HG02943 (cell line): ENCODE measurements at regions not wholly inside any gene's neighbourhood (a gene's known extent, or its start where the extent isn't known, plus 50 kb on each side); places are given as distances from the start of the nearest gene placed in this dataset.

ENCODE experiments used
- ATAC-seq: cut with Tn5 transposase; IDR thresholded peaks from one replicate; pipeline ENCODE4 v1.9.1; 2021; ENCODE audit warnings: mild to moderate bottlenecking, low read depth, moderate library complexity; ENCODE audit not compliant: unreplicated experiment

GRCh38 chr15:96097661-96098060, 232.8 kb upstream of the NR2F2 start:
- no peak for ATAC-seq

DNA sequence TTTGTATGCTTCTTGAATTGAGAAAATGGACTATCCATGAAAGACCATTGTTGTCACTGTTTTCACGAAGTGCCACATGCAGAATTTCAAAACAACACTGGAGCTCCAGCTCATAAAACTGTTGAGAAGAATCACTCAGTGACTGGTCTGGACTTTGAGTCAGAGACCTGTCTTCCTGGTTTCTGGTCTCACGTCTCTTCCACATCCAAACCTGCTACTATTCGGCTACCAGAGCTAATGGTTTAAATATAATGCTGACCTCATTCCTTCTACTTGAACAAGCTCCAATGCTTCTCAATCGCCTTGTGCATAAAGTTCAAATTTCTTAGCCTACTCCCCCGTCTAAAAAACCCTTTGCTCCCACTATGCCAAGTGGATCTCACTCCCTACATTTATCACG, 227.9 kb upstream of the NR2F2 start:
- ATAC-seq: no peak

- ATAC-seq: no peak
Measured at GRCh38 chr15:96106181-96106580, 224.3 kb upstream of the NR2F2 start.

DNA sequence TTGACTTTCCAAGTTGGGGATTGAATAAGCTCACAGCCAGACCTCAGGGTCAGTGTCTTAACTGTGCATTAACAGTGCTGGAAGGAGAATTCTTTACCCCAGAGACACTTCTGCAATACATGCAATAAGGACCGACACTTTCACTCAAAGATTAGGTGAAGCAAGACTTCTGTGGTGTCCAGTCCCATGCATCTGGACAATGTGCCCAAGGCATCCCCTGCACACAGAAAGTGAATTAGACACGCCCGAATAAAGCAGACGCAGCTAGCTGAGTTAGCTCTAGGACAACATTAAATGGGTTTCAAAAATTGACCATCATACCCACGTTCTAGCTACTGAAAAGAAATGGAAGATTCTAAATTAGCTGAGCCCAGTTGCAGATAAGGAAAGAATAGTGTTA, 223.9 kb upstream of the NR2F2 start:
- no peak for ATAC-seq

DNA sequence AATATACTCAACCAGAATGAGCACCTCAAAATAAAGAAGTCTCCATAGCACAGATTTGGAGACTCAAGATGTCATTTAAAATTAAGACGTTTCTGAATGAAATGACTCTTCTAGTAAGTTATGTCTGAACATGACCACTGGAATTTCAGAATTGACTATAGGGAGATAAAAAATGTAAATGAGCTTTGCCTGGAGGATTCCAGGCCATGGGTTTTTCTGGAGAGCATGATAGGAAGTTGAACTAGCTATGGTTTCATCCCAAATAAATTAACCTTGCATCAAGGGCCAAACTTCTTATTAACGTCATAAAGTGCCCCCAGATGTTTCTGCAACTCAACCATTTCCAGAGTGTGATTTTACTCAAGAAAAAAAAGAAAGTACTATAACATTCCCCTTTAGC, 222.6 kb upstream of the NR2F2 start:
- no peak for ATAC-seq

GRCh38 chr15:96108405-96108804, 222.1 kb upstream of the NR2F2 start:
- no peak for ATAC-seq

DNA sequence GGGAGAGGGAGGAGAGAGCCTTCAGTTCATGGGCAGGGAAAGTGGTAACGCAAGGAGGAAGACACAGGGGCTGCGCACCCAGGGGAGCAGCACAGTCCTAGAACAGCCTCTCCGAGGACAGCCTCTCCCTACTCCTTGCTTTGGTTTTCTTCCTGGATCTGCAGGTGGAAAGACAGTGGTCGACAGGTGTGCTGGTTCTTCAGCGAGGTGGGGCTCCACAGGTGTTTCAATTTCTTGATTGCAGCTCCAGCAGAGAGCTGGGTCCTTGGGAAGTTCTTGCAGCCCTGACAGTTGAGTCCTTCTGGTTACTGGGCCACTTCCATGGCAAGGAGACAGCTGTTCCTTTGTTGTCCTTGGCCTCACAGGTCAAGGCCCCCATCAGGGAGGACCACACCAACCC, 220.7 kb upstream of the NR2F2 start:
- no peak for ATAC-seq

- no peak for ATAC-seq
Measured at GRCh38 chr15:96112018-96112417, 218.5 kb upstream of the NR2F2 start.

- no peak for ATAC-seq
Measured at GRCh38 chr15:96115642-96116041, 214.9 kb upstream of the NR2F2 start.

DNA sequence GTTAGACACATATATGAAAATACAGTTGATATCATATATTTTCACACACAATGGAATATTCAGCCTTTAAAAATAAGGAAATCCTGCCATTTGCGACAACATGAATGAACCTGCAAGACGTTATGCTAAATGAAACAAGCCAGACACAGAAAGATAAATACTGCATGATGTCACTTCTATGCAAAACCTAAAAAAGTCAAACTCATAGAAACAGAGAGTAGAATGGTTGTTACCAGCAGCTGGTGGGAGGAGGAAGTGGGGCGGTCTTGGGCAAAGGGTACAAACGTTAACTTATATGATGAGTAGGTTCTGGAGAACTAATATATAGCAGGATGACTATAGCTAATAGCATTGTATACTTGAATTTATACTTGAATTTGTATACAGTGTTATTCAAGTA, 213.2 kb upstream of the NR2F2 start:
- ATAC-seq: no peak

GRCh38 chr15:96119734-96120133, 210.8 kb upstream of the NR2F2 start:
- no peak for ATAC-seq

- no peak for ATAC-seq
Measured at GRCh38 chr15:96121086-96121920, 209.2 kb upstream of the NR2F2 start.

DNA sequence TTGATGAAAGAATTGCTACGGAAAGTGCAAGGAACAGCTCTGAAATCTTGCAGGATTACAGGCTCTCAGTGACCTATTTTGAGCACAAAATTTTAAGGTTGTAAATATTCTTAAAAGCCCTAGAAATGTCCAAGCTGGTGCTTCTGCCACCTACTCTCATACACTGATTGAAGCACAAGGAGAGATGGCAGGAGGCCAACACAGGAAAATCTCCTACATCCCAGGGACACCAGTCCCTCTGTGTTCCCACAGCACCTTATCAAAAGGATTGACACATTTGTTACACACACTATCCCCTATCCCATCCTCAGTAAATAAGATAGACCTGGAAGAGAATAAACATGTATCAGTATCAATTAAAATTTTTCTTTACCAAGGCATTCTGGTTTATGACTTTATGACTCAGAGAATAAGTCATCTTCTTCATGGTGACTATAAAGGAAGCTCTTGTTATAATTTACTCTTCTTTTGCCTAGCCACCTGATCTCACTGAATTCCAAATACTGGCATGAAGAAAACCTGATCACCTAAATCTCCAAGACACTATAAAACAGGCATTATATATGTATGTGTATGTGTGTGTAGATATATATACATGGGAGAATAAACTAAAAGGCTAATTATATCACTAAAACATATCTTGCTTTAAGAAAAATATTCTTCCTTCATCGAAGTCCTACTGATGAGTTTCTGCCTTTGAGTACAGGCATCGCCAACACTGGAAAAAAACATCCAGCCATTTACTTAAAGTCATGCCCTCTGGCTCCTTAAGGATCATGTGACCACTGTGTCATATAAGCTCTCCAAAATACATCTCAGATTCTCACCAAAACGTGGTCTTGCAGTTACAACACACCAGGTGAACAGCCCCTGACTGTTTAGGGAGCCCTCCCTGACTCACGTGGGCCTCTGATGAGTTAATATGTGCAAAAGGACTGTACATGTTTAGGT, 208.1 kb upstream of the NR2F2 start:
- no peak for ATAC-seq

DNA sequence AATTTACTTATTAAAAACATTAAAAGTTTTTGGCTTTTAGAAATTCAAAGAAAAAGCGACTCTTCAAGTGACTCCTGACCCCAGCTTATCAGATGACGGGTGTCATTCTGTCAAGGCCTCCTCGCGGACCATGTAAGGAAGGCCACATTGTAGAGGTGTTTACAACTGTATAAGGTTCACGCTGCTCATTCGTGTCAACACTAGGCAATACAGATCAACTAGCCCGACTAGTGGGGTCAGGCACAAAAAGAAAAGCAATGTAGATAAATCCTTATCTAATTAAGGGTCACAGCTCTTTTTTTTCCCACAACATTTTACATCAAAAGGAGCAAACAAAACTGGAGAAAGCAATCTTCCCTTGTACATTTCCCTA, 207.5 kb upstream of the NR2F2 start:
- no peak for ATAC-seq

DNA sequence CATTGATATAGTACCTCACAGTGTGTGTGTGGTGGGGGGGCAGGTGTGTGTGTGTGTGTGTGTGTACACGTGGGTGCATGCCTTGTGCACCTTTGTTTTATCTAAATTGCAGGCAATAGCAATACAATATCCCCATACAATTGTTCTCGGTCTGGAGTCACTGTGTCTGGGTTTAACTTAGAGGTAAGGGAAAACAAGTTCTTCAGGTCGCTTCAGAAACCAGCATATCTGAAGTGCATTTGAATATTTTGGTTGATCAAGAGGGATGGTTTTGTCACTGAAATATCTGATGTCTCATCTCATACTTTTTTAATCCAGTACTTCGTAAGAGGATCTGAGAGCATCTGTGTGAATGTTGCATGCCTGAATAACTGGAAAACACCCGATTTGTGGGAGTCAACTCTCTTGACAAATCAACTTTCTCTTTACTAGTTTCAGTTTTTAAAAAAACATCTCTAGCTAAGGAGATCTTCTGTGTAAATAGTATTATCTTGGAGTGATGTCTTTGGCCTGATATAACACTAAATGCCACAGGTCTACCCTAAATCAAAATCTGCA, 206.8 kb upstream of the NR2F2 start:
- no peak for ATAC-seq

GRCh38 chr15:96124436-96124835, 206.1 kb upstream of the NR2F2 start:
- no peak for ATAC-seq

DNA sequence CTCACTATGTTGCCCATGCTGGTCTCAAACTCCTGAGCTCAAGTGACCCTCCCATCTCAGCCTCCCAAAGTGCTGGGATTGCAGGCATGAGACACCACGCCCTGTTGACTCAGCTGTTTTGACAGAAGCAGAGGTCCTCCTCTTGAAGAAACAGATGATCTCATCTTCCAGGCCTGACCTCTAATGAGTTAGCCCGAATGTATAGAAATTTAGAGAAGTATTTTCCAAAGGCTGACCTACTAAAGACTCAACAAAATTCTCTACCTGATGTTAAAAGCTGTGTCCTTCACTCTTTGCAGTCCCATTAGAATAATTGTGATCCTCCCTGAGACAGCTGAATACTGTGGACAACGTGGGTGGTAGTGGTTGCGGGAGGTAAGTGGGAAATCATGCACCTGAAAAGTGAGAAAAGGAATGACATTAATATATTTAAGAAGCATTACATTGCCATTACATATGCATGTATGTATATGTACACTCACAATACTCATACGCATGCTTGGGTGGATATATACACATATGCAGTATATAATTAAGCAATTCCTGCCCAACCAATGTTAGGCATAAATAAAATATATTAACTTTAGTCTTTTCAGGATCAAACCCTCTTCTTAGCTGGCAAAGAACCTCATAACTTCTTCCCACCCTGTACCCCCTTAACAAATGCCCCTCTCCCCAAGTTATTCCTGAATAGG, 204.6 kb upstream of the NR2F2 start:
- no peak for ATAC-seq

- ATAC-seq: no peak
Measured at GRCh38 chr15:96126859-96127258, 203.6 kb upstream of the NR2F2 start.

GRCh38 chr15:96130734-96131133, 199.8 kb upstream of the NR2F2 start:
- no peak for ATAC-seq

DNA sequence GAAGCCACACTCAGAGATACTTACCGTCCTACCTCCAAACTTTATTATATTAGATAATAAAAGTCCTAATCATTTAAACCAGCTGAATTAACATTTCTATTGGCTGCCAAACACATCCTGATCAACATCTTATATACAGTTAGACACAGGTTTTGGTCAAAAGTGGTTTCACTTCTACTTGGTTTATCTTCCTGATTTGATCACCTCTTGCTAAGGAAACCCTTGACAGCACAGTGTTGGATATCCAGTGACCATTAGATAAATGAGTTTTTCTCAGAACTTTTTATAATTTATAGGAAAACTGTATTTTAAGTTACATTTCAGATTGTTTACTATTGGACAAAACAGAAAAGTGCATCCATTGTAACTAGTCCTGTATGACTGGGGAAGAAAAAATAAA, 198.4 kb upstream of the NR2F2 start:
- no peak for ATAC-seq
